HEK293 (cell line): ENCODE measurements at regions not wholly inside any gene's neighbourhood (a gene's known extent, or its start where the extent isn't known, plus 50 kb on each side); places are given as distances from the start of the nearest gene placed in this dataset.

Source experiments
- GLI4 ChIP-seq: fragments of 450-650 bp; formaldehyde crosslinking; IDR thresholded peaks from 2 replicates; pipeline ENCODE4 v1.5.1; 2016; ENCODE audit warnings: missing biosample characterization, missing genetic modification characterization
- TF ChIP-seq, protein P1 (sequence below): fragments of 450-650 bp; formaldehyde crosslinking; IDR thresholded peaks from 2 replicates; pipeline ENCODE4 v1.5.1; 2016; ENCODE audit warnings: missing biosample characterization, missing genetic modification characterization
- TF ChIP-seq, protein P2 (sequence below): fragments of 450-650 bp; formaldehyde crosslinking; IDR thresholded peaks from 2 replicates; pipeline ENCODE4 v1.5.1; 2016; ENCODE audit warnings: missing biosample characterization, missing genetic modification characterization

DNA sequence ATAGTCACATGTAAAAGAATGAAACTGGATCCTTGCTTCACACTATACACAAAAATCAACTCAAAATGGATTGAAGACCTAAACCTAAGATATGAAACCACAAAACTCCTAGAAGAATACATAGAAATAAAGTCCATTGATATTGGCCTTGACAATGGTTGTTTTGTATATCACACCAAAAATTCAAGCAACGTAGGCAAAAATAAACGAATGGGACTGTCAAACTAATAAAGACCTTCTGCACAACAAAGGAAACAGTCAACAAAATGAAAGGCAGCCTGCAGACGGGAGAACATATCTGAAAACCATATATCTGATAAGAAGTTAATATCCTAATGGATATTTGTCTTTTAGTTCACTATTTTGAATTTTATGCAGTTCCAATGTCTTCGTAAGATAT, 292.3 kb upstream of the CNTN5 start:
- TF ChIP-seq, protein P1, sequence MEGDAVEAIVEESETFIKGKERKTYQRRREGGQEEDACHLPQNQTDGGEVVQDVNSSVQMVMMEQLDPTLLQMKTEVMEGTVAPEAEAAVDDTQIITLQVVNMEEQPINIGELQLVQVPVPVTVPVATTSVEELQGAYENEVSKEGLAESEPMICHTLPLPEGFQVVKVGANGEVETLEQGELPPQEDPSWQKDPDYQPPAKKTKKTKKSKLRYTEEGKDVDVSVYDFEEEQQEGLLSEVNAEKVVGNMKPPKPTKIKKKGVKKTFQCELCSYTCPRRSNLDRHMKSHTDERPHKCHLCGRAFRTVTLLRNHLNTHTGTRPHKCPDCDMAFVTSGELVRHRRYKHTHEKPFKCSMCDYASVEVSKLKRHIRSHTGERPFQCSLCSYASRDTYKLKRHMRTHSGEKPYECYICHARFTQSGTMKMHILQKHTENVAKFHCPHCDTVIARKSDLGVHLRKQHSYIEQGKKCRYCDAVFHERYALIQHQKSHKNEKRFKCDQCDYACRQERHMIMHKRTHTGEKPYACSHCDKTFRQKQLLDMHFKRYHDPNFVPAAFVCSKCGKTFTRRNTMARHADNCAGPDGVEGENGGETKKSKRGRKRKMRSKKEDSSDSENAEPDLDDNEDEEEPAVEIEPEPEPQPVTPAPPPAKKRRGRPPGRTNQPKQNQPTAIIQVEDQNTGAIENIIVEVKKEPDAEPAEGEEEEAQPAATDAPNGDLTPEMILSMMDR (tag by site-specific recombination), result no peak
- no peak for TF ChIP-seq GLI4
- TF ChIP-seq, protein P2, sequence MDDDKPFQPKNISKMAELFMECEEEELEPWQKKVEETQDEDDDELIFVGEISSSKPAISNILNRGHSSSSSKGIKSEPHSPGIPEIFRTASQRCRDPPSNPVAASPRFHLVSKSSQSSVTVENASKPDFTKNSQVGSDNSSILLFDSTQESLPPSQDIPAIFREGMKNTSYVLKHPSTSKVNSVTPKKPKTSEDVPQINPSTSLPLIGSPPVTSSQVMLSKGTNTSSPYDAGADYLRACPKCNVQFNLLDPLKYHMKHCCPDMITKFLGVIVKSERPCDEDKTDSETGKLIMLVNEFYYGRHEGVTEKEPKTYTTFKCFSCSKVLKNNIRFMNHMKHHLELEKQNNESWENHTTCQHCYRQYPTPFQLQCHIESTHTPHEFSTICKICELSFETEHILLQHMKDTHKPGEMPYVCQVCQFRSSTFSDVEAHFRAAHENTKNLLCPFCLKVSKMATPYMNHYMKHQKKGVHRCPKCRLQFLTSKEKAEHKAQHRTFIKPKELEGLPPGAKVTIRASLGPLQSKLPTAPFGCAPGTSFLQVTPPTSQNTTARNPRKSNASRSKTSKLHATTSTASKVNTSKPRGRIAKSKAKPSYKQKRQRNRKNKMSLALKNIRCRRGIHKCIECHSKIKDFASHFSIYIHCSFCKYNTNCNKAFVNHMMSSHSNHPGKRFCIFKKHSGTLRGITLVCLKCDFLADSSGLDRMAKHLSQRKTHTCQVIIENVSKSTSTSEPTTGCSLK, result no peak
